ENCODE measurements at regions not wholly inside any gene's neighbourhood (a gene's known extent, or its start where the extent isn't known, plus 50 kb on each side); places are given as distances from the start of the nearest gene placed in this dataset.

DNA sequence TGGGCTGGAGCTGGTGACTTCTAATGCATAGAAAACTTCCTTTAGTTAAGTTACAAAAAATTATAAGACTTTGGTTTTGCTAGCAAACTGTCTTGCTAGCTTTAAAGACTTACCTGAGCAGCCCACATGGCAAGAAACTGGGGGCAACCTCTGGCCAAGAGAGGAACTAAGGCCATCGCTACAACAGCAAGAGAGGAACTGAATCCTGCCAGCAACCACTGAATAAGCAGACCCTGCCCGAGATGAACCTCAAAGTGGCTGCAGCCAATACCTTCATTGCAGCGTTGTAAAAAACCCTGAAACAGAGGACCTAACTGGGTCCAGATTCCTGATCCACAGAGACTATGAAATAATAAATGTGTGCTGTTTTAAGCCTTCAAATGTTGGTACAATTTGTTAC is 54.6 kb upstream of the STARD3NL start:
- no TSS peak for BruUV-seq (replicated peaks)
- H3K27ac ChIP-seq (ENCODE audit: control insufficient read depth, insufficient read depth): no peak overlapping the region
- DNase-seq (ENCODE audit: low read depth, low spot score): no peak
- H4K20me1 ChIP-seq (ENCODE audit: control insufficient read depth, insufficient read depth): no peaks in the 10 kb centered on the region
- no peaks in the 10 kb centered on the region for H3K4me1 ChIP-seq (ENCODE audit: control insufficient read depth, insufficient read depth, low read length)
- ChIA-PET RAD21 (ENCODE audit: unreplicated experiment) (no interaction called here), POLR2A (interaction anchor here (0.5 kb wide), 1 partner anchor 18 kb away, joined by 6 read pairs; no protein-coding TSS in a partner anchor), SMC1A (ENCODE audit: uncharacterized antibody, unreplicated experiment) (interaction anchor here (0.6 kb wide), 1 partner anchor 34 kb away, joined by 3 read pairs; no protein-coding TSS in a partner anchor), CTCF (interaction anchor here (1.1 to 1.4 kb wide), 2 partner anchors 17 to 92 kb away, joined by 5 to 6 read pairs; no protein-coding TSS in a partner anchor)
- peak; percentile 33; the same call in 1 of the 3 replicates for ATAC-seq
- intact Hi-C loops (cut with micrococcal nuclease; ENCODE audit: unreplicated experiment) (no loop called here), in situ Hi-C loops (cut with MboI) (no loop called here)
- H3K4me2 ChIP-seq (ENCODE audit: control insufficient read depth, insufficient read depth): no peak overlapping the region
- no peak for FAIRE-seq
- H3K79me2 ChIP-seq (ENCODE audit: control insufficient read depth, insufficient read depth, low read length): no peaks in the 10 kb centered on the region
- no peaks in the 10 kb centered on the region for H3K27me3 ChIP-seq (replicated peaks in 1 of 2; ENCODE audit: control insufficient read depth in 2 of 2, insufficient read depth in 2 of 2, low read length in 1 of 2)
- no peak overlapping the region for H3K9ac ChIP-seq (ENCODE audit: control insufficient read depth, insufficient read depth, low read length)
- no peak overlapping the region for H2AFZ ChIP-seq (ENCODE audit: control insufficient read depth, low read depth, low read length)
- peaks cover 2% of the 10 kb centered on the region; the same call in 2 of the 3 replicates for H3K9me3 ChIP-seq (replicated peaks; ENCODE audit: control insufficient read depth, insufficient read depth, low read length)
- no peak overlapping the region for H3K4me3 ChIP-seq
- WGBS (ENCODE audit: insufficient coverage, insufficient replicate concordance, low lambda C conversion rate, missing lambda C conversion rate): 30% methylated on average over 3 of the region's 3 CpGs
- H3K36me3 ChIP-seq (ENCODE audit: control insufficient read depth in 2 of 2, insufficient read depth in 2 of 2, low read length in 1 of 2): no peaks in the 10 kb centered on the region
- no peak for TF ChIP-seq HDAC6 (IDR thresholded peaks at IDR 0.05; ENCODE audit: unreplicated experiment)
- peak; percentile 68; the same call in 1 of the 2 replicates for TF ChIP-seq SPI1 (IDR thresholded peaks at IDR 0.05; ENCODE audit: borderline replicate concordance, insufficient read depth, low read depth, low read length)

DNA sequence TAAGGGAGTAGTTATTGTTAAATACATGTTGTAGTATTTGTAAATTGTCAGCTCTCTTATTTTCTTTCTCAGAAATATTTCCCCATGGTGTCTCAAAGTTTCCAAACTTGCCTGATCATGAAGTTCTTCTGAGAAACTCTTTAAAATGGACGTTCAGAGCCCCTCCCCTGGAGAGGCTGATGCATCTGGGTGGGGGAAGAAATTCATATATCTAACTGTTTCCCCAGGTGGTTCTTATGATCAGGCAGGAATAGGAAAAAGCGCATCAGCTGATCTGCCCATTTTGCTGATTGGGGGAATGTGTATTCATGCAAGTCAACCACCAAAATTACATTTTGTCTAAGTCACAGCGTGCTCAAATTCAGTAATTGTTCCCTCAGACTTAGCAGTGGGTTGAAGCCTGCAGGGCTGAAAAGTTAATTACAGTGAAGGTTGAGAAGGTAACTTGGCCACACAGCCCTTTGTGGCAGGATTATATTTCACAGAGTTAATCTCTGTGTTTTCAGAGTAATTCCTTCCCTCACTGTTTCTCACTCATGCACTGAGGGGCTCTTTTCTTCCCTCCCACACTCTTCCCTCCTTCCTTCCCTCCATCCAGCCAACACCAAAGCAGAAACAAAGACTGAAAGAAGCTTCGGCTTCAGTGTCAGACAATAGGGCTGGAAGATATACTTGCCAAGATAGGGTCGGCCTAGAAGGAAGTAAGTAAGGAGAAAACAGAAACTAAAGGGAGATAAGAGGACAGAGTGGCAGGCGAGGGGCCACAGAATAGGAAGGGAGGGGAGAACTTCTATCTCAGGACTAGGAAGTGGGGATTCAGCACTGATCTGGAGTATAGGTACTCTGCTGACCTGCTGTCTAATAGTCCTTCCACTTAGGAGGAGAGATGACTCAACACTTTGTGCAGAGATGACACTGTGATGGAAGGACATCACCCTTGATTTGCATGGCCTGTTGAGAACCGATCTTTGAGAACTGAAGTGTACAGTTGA is 50.5 kb upstream of the STARD3NL start:
- H3K9ac ChIP-seq (ENCODE audit: control insufficient read depth, insufficient read depth, low read length): no peak overlapping the region
- H2AFZ ChIP-seq (ENCODE audit: control insufficient read depth, low read depth, low read length): peak overlapping the region; percentile 70
- H3K36me3 ChIP-seq (ENCODE audit: control insufficient read depth in 2 of 2, insufficient read depth in 2 of 2, low read length in 1 of 2): no peaks in the 10 kb centered on the region
- no TSS peak for BruUV-seq (replicated peaks)
- in situ Hi-C loops (cut with MboI) (no loop called here), intact Hi-C loops (cut with micrococcal nuclease; ENCODE audit: unreplicated experiment) (no loop called here)
- H3K9me3 ChIP-seq (replicated peaks; ENCODE audit: control insufficient read depth, insufficient read depth, low read length): peaks cover 2% of the 10 kb centered on the region; the same call in 2 of the 3 replicates
- ChIA-PET RAD21 (ENCODE audit: unreplicated experiment) (no interaction called here), SMC1A (ENCODE audit: uncharacterized antibody, unreplicated experiment) (interaction anchor here (0.7 to 2.0 kb wide), 6 partner anchors 12 to 43 kb away, joined by 3 to 8 read pairs (median 4); no protein-coding TSS in a partner anchor), CTCF (interaction anchor here (0.9 to 2.4 kb wide), 4 partner anchors 17 to 213 kb away, joined by 3 to 8 read pairs (median 4); no protein-coding TSS in a partner anchor), POLR2A (no interaction called here)
- H3K4me1 ChIP-seq (ENCODE audit: control insufficient read depth, insufficient read depth, low read length): no peaks in the 10 kb centered on the region
- H3K4me2 ChIP-seq (ENCODE audit: control insufficient read depth, insufficient read depth): no peak overlapping the region
- H3K79me2 ChIP-seq (ENCODE audit: control insufficient read depth, insufficient read depth, low read length): no peaks in the 10 kb centered on the region
- no peak overlapping the region for H3K27ac ChIP-seq (ENCODE audit: control insufficient read depth, insufficient read depth)
- no peaks in the 10 kb centered on the region for H3K27me3 ChIP-seq (replicated peaks in 1 of 2; ENCODE audit: control insufficient read depth in 2 of 2, insufficient read depth in 2 of 2, low read length in 1 of 2)
- no peak for FAIRE-seq
- H3K4me3 ChIP-seq: no peak overlapping the region
- DNase-seq (ENCODE audit: low read depth, low spot score): no peak
- peak; percentile 52; the same call in 2 of the 3 replicates for ATAC-seq
- H4K20me1 ChIP-seq (ENCODE audit: control insufficient read depth, insufficient read depth): no peaks in the 10 kb centered on the region
- 43% methylated on average over 7 of the region's 7 CpGs for WGBS (ENCODE audit: insufficient coverage, insufficient replicate concordance, low lambda C conversion rate, missing lambda C conversion rate)
- TF ChIP-seq ZBTB11 (CRISPR knock-in tag; IDR thresholded peaks at IDR 0.05) (no peak), HDGF (IDR thresholded peaks at IDR 0.05) (no peak), STAT1 (conservative IDR thresholded peaks at IDR 0.05) (no peak), CHD4 (IDR thresholded peaks at IDR 0.05) (no peak), KAT2A (conservative IDR thresholded peaks at IDR 0.05; ENCODE audit: control insufficient read depth, low read depth, low read length) (no peak), NFXL1 (IDR thresholded peaks at IDR 0.05; ENCODE audit: borderline replicate concordance) (no peak), ASH2L (IDR thresholded peaks at IDR 0.05; ENCODE audit: borderline replicate concordance, low read depth) (no peak), POLR2A (IDR thresholded peaks at IDR 0.05; ENCODE audit: low read depth, low read length) (no peak), PML (IDR thresholded peaks at IDR 0.05; ENCODE audit: low read length) (no peak)
- TF ChIP-seq, protein P1, sequence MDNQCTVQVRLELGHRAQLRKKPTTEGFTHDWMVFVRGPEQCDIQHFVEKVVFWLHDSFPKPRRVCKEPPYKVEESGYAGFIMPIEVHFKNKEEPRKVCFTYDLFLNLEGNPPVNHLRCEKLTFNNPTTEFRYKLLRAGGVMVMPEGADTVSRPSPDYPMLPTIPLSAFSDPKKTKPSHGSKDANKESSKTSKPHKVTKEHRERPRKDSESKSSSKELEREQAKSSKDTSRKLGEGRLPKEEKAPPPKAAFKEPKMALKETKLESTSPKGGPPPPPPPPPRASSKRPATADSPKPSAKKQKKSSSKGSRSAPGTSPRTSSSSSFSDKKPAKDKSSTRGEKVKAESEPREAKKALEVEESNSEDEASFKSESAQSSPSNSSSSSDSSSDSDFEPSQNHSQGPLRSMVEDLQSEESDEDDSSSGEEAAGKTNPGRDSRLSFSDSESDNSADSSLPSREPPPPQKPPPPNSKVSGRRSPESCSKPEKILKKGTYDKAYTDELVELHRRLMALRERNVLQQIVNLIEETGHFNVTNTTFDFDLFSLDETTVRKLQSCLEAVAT (IDR thresholded peaks at IDR 0.05): no peak

Measured in GM12878 (cell line).